HG03354 (cell line): ENCODE measurements at regions not wholly inside any gene's neighbourhood (a gene's known extent, or its start where the extent isn't known, plus 50 kb on each side); places are given as distances from the start of the nearest gene placed in this dataset.

Experiments used
- ATAC-seq: cut with Tn5 transposase; IDR thresholded peaks from one replicate; pipeline ENCODE4 v1.9.1; 2021; ENCODE audit warnings: mild to moderate bottlenecking; ENCODE audit not compliant: unreplicated experiment, poor library complexity, severe bottlenecking

GRCh38 chr20:6831461-6831860, 64.0 kb downstream of the BMP2 start:
- no peak for ATAC-seq

DNA sequence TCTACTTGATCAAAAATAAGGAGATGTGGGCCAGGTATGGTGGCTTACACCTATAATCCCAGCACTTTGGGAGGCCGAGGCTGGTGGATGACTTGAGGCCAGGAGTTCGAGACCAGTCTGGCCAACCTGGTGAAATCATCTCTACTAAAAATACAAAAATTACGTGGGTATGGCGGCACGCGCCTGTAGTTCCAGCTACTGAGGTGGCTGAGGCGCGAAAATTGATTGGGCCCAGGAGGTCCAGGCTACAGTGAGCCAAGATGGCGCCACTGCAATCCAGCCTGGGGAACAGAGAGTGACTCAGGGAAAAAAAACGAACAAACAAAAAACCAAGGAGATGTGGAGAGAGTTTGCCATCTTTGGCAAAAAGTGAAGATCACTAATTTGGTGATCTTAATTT, 65.3 kb downstream of the BMP2 start:
- no peak for ATAC-seq

DNA sequence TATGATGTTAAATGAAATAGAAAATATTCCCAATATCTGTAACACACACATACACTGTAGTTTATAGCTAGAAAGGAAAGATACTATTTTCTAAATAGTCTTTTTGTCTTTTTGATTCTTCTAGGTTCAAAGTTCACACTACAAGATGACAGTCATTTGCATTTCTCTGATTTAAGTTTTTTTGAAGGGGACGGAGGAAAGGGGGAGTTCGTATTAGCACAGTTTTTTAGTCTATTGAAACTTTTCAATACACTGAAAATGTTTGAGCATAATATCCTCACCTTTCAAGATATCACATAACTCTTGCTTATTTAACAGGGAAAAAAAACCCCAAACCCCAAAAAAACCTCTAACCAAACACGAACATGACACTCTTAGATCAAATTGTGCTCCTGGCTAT, 68.1 kb downstream of the BMP2 start:
- ATAC-seq: no peak

- no peak for ATAC-seq
These were observed 69.4 kb downstream of the BMP2 start for GRCh38 chr20:6836821-6837374.

DNA sequence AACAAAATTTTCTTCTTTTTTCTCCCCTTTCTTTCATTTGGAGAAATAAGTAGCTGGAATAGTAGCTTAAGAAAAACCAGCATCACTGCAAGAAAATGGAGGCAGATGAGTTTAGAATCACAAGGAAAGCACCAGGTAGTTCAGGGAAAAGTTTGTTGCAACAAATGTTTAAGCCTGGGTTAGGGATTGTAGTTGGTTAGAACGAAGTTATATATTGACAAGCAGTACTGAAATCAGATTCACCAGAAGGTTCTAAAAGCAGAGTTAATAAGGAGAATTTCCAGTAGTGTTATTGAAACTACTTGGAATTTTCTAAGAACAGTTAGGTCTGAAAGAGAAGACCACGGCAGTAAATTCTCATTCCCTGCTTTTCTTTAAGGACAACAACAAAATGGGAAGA, 70.2 kb downstream of the BMP2 start:
- peak; percentile 51 for ATAC-seq

- ATAC-seq: peak; percentile 86
These were observed 70.8 kb downstream of the BMP2 start for GRCh38 chr20:6838181-6838826.

DNA sequence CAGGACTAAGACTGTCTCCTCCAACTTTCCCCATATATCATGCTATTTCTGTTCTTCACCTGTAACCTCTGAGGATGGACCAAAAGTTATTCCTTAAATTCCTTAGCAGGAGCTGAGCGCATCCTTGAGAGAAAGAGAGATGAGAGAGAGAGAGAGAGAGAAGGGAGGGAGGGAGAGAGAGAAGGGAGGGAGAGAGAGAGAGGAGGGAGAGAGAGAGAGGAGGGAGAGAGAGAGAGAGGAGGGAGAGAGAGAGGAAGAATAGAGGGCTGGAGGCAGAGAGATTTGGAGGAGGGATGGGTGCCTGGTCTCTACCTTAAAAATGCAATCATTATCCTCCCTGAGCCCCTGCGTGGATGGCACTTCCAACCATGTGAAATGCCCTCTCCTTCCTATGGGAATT, 73.6 kb downstream of the BMP2 start:
- no peak for ATAC-seq

- ATAC-seq: no peak
These were observed 77.7 kb downstream of the BMP2 start for GRCh38 chr20:6845141-6845540.

GRCh38 chr20:6848041-6848440, 80.6 kb downstream of the BMP2 start:
- ATAC-seq: no peak

DNA sequence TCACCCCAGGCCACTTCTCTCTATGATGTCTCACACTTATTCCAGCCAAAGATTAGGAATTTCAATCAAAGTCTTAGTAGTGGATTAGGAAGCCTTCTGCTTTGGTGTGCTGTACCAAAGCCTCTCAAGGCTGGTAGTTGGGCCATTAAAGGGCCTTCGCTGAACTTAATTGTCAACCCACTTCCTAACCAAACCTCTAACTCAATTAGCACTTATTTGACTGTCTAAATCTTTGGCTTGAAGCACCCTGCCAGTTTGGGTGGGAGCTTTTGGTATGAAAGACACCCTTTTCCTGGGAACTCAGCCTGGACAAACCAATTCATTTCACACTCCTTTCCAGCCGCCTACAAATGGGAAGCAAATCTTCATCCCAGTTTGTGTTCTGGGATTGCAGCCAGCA, 81.5 kb downstream of the BMP2 start:
- no peak for ATAC-seq

DNA sequence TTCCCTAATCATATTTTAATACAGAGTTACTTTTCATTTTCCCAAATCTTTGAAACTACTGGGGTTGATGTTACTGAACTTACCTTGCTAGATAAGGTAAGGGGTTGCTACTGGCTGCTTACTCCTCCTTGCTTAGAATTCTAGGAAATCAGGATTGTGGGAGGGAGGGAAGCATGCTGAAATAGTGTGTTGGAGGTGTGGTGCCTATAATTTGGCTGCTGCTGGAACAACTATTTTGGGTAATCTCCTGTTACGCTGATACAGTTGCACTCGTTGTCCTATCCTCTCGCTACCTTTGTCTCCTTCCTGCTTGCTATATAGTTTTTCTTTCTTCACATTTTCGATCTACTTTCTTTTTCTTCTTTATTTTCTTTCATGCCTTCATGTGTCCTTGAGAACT, 83.7 kb downstream of the BMP2 start:
- no peak for ATAC-seq

GRCh38 chr20:6852478-6852877, 85.0 kb downstream of the BMP2 start:
- ATAC-seq: no peak

DNA sequence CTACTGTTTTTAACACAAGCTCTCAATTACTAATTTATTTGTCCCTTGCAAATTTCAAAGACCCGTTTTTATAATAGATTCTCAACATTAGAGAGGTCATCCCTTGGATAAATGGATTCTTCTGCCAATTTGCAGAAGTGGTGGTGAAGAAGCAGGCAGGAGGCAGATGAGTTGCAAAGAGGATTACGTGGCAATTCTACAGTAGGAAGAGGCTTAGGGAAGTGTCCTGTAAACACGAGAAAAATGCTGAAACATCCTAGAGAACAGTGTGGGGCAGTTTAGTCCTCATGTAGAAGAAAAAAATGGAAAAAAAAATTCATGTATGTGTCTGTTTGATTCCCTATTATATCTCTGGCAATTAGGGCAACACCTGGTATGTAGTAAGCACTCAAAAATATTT, 87.6 kb downstream of the BMP2 start:
- ATAC-seq: no peak

- no peak for ATAC-seq
These were observed 88.3 kb downstream of the BMP2 start for GRCh38 chr20:6855796-6856195.

DNA sequence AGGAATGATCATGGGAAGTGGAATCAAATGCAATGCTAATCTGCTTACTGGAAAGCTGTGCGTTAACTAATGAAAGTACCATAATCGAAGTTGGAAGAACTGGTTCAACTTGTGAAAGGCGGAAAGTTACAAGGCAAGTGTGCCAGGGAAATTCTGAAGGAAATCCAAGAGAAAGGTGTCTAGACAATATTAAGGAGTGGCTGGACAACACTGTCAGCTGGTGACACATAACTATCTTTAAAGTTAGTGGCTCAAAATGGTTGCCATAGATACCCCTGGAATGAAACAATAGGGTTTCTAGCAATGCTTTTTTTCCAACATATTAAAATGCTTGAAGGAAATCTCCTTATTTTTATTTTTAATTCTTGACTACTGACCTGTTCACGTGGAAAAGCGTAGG, 90.4 kb downstream of the BMP2 start:
- no peak for ATAC-seq

- ATAC-seq: no peak
These were observed 95.9 kb downstream of the BMP2 start for GRCh38 chr20:6863355-6863754.

- ATAC-seq: no peak
These were observed 96.3 kb downstream of the BMP2 start for GRCh38 chr20:6863798-6864201.

GRCh38 chr20:6864740-6865139, 97.3 kb downstream of the BMP2 start:
- ATAC-seq: no peak

DNA sequence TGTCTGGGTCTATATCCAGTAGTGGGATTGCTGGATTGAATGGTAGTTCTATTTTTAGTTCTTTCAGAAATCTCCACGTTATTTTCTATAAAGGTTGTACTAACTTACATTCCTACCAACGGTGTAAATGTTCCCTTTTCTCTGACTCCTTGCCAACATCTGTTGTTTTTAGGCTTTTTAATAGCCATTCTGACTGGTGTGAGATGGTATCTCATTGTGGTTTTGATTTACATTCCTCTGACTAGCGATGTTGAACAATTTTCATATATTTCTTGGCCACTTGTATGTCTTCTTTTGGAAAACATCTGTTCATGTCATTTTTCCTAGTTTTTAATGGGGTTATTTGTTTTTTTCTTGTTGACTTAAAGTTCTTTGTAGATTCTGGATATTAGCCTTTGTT, 99.3 kb downstream of the BMP2 start:
- no peak for ATAC-seq

DNA sequence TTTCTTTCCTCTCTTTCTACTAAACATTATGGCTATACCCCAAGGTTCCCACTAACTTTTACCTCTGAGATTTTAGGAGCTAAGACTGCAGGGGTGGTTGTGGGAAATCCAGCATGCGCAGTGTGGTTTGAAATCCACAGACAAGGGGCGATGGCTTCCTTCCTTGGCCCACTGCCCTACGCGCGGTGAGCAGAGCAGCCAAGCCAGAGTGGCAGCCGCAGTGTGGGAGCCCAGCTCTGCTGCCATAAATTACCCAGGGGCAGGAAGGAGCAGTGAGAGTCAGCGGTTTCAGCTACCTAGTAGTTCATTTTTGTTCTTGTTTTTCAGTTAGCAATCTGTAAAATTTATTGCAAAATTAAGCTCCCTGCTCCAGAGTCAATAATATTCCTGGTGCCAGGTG, 101.4 kb downstream of the BMP2 start:
- no peak for ATAC-seq

DNA sequence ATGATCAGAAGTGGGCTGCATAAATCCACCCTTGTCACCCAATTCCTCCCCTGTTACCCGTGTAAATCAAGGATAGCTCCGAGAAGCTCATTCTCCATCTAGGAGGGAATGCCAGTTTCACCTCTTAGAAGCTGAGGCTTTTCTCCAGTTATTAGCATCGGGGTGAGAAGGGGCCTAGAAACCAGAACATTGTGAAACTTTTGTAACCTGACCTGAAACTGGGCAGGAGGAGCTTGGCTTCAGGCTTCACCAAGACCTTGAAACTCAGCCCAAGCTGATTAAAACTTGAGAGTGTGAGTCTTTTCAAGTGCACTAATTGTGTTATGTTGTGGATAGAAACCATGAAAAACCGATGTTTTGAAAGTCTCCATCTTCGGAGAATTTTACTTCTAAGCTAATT, 103.1 kb downstream of the BMP2 start:
- no peak for ATAC-seq

DNA sequence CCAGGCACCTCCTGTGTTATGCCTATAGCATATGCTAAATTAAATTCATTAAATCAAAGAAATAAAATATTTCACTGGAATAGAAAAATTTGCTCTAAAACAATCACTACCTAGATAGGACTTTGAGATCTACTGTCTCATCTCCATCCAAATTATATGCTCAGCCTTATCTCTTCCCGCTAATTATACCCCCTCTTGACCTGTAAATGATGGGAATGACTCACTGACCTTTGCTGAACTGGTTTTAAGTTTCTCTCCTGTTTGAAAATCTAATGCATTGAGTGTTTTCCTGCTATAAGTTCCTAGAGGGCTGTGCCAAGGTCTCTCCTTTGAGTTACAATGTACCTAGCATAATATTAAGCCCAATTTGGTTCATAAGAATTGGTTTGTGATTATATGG, 110.1 kb downstream of the BMP2 start:
- ATAC-seq: no peak
